DMS114 treated with DMSO at 0.1 percent for 48 hours (cell line): ENCODE measurements at regions not wholly inside any gene's neighbourhood (a gene's known extent, or its start where the extent isn't known, plus 50 kb on each side); places are given as distances from the start of the nearest gene placed in this dataset.

Experiments
- DNase-seq: peaks from one replicate; lab custom pipeline; 2025; ENCODE audit not compliant: unreplicated experiment; lab: John Stamatoyannopoulos, UW

DNA sequence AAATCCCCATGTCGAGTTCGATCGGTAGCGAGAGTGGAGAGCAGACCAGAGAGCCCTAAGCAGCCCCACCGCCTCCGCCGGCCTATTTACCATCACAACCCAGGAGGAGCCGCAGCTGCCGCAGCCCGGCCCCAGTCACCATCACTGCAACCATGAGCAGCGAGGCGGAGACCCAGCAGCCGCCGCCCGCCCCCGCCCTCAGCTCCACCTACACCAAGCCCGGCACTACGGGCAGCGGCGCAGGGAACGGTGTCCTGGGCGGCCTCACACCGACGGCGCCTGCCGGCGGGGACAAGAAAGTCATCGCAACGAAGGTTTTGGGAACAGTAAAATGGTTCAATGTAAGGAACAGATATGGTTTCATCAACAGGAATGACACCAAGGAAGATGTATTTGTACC, 89.5 kb upstream of the TPM1 start:
- DNase-seq = no peak

DNA sequence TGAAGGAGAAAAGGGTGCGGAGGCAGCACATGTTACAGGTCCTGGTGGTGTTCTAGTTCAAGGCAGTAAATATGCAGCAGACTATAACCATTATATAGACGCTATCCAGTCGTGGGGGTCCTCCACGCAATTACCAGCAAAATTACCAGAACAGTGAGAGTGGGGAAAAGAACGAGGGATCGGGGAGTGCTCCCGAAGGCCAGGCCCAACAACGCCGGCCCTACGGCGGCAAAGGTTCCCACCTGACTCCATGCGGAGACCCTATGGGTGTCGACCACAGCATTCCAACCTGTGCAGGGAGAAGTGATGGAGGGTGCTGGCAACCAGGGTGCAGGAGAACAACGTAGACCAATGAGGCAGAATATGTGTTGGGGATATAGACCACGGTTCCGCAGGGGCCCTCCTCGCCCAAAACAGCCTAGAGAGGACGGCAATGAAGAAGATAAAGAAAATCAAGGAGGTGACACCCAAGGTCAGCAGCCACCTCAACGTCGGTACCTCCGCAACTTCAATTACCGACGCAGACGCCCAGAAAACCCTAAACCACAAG, 89.0 kb upstream of the TPM1 start:
- DNase-seq = no peak

DNA sequence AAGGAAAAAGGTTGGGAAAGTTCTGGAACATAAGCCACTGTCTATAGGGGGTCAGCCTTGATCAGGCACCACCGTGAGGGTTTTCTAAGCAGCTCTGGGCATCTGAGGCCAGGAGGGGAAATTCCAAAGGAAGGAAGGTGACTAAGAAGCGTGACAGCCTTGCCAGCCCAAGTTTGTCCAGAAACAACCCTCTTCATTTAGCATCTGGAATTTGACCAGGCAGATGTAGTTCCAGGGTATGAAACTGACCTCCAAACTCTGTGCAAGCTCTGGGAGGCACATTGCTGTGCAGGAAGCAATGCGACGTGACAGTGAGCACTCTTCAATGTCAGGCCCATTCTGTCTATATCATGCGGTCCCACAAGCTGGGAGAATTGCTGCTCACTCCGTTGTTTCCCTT, 85.4 kb upstream of the TPM1 start:
- DNase-seq = no peak

DNA sequence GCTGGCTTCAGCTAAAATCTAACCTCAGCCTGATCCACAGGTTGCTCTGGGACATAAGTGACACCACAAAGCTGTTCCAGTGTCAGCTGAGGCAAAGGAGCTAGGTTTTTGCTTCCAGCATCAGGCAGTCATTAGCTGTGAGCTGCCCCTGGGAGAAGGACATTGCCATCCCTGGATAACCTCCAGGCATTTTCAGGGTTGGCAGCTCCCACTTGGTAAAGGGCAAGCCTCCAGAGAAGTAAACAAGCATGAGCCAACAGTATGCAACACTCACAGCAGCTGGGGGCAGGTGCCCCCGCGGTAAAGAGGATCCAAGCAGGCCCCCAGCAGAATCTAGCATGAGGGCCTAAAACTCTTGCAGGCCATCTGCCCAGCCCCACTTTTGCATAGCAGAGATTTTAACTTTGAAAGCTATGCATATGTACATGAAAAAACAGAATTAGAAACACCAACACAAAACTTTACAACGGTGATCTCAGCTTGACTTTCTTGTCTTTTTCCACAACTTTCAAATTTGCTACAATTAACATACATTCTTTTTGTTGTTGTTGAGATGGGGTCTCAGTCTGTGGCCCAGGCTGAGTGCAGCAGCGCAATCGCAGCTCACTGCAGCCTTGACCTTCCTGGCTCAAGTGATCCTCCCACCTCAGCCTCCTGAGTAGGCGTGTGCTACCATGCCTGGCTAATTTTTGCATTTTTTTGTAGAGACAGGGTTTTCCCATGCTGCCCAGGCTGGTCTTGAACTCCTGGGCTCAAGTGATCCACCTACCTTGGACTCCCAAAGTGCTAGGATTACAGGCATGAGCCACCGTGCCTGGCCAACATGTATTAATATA, 83.8 kb upstream of the TPM1 start:
- no peak for DNase-seq

DNA sequence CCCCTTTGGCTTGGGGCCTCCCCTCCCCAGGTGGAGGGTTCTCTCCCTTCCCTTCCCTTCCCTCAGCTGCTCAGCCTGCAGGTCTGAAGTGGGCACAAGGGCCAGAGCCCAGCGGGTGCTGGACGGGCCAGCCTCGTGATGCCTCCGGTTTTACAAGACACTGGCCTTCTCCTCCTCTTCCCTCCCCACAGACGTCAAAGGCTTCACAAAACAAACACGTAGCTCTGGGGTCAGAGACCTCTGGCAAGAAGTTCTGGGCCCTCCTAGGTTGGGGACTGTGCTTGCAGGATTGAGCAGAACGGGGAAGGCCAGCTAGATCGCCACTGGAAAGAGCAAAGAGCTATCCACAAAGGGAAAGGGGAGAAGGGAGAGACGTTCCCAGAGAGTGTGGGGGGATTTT, 81.4 kb upstream of the TPM1 start:
- no peak for DNase-seq

DNA sequence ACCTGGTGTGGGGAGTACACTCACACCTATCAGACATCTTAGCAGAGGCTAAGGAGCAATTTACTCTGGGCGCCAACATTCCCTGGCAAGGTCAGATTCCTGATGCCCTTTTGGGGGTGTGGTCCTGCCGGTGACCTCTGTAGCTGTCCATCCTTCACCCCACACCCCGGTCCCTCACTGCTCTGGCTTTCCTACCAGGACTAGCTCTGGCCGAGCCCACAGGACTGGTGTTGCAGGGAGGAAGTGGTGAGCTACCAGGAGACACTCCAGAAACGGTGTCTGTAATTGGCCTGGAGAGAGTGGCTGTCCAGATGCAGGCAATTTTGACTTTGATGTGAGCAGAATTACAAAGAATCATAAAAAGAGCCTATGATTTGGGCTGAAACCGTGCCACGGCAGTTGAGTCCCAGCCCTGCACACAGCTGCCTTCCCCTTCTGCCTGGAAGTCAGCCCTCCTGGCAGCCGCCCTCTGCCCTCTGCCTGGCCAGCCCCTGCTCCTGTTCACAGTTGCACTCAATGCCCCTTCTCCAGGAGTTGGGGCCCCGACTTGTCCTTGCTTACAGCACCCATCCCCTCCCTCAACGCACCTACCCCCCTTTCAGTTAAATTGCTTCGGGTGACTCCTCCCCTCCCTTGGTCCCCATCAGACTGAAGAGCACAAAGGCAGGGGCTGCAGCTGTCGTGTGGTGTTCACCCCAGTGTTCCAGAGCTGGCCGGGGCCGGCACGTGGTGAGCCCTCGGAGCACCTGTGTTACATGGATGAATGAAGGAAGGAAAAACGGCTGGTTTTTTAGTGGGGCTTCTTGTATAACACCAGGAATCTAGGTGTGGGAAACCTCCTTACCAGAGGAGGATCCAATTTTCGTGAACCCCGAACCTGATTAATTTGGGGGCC, 80.2 kb upstream of the TPM1 start:
- DNase-seq = no peak

DNA sequence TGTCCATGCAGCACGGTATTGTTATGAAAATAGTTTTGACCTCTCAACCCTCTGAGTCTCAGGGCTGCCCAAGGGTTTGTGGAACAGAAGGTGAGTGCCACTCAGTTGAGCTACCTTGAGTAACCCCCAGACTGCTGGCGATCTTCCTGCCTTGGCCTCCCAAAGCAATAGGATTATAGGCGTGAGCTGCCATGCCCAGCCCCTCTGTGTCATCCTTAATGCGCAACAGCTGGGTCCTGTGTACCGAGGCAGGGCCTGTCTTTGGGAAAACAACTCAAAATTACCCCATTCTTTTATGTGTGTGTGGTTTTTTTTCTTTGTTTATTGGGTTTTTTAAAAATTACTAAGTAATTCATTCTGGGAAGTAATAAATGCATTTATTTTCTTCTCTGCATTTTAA, 78.3 kb upstream of the TPM1 start:
- no peak for DNase-seq

DNA sequence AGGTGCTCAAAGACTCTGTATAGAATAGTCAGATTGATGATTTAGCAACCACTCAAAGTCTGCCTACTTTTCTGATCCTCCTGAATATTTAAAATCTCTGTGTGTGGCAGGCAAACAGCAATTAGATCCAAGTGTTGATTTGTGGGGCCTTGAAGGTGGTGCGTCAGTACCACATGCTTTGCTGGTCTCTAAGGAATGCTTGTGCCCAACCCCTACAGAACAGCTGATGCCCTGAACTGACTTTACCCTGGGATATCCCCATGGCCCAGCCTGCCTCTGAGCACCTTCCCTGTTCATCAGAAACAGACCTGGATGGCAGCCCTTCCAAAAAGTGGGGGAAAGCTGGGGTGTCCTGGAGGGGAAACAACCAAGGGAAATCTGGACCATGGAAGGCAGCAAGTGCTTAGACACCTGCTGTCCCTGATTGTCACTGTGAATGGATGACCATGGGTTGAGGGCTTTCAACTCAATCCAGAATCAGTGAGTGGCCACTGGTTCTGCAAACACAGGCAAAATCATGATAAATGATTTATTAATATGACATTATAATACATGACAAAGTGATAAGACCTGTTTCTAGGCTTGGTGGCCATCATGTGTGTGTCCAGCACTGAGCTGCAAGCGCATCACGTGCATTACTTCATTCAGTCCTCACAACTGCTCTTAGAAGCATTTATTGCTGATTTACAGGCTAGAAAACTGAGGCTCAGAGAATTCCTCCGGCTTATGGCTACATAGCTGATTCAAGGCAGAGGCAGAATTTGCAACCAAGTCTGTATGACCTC, 76.1 kb upstream of the TPM1 start:
- DNase-seq = no peak

DNA sequence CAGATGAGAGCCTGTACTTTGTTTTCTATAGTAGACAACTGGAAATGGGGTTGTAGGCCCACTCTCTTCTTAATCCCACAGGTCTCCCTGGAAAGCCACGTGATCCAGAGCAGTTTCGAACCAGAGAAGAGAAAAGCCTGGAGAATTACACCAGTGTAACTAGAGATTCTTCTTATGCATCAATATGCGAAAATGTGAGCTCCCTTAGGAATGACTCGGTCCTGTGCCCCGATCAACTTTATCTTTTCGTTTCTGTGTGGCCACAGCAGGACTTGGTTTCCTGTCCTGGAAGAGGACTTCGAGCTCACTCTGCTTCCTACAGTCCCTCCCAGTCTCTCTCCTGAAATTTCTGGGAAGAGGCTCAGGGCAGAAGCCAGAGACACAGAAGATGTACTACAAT, 73.8 kb upstream of the TPM1 start:
- no peak for DNase-seq

DNA sequence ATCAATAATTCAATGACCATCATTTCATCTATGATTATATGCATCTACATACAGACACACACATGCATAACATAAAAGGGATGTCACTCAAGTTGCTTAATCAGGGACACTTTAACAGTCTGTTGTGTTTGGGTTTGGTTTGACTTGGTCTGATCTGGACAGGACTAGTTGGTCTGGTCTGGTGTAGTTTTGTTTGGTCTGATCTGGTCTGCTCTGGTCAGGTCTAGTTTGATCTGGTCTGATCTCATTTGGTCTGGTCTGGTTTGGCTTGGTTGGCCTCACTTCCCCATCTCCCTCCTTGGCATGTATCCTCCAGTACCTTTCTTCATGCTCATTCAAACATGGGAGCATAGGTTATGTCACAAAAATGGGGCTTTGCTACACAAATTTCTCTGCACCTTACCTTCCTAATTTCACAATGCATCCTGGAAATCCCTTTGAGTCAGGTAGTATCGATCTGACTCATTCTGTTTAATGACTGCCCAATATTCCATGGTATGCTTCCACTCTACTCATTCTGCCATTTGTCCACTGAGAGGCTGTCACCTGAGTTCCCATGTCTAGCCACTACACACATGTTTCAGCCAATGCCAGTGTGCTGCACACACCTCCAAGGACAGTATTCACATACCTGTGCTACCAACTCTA, 73.0 kb upstream of the TPM1 start:
- no peak for DNase-seq

DNA sequence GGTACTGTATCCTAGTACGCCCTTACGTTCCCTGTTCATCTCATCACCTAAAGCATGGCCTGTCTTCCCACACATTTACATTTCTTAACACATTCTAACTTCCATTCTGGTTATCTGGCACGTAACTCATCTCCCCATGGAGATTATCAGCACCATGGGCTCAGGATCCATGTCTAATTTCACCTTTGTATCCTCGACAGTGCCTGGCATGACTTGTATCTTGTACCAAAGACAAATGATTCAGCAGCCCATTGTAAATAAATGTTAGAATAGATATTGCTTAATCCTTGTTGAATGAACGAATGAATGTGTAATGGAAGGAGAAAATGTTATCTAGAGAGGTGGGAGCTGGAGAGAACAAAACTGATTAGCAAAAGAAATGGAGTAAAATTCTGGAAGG, 69.7 kb upstream of the TPM1 start:
- DNase-seq = no peak

DNA sequence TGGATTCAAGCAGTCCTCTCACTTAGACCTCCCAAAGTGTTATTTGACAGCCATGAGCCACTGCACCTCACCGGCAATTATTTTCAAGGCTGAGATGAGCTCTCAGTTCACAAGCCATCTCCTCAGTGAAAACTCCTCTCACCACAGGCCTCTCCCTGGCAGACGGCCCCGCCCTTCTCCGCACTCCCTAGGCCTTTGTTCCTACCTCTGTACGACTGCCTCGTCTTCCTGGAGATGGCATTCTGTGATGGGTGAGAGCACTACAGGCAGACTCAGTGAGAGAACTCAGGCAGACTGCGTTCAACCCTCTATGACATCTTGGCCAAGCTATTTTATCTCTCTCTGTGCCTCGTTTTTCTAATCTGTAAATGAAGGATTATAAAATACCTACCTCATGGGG, 67.0 kb upstream of the TPM1 start:
- DNase-seq = no peak

DNA sequence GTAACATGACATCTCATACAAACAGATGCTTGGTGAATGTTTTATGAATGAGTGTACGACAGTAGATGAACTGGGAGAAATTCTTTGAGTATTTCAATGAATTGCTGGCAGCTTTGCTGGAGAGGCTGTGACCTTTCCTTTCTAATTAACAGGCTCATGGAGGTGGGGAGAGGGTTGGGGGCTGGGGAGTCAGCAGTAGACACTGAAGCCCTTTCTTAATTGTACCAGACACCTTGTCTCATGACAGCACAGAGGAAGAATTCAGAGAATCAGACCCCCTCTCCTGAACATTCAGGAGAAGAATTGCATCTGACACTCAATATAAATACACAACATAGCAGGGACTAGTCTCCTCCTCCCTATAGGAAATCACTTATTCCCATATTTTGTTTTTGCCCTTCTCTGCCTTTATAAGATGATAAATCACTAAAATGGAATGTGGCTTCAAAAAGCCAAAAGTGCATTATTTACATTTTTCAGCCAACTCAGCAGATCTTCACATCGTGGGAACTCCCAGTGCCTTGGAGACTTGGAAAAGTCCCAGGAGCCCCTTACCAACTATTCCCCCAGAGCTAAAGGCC, 66.2 kb upstream of the TPM1 start:
- no peak for DNase-seq

DNA sequence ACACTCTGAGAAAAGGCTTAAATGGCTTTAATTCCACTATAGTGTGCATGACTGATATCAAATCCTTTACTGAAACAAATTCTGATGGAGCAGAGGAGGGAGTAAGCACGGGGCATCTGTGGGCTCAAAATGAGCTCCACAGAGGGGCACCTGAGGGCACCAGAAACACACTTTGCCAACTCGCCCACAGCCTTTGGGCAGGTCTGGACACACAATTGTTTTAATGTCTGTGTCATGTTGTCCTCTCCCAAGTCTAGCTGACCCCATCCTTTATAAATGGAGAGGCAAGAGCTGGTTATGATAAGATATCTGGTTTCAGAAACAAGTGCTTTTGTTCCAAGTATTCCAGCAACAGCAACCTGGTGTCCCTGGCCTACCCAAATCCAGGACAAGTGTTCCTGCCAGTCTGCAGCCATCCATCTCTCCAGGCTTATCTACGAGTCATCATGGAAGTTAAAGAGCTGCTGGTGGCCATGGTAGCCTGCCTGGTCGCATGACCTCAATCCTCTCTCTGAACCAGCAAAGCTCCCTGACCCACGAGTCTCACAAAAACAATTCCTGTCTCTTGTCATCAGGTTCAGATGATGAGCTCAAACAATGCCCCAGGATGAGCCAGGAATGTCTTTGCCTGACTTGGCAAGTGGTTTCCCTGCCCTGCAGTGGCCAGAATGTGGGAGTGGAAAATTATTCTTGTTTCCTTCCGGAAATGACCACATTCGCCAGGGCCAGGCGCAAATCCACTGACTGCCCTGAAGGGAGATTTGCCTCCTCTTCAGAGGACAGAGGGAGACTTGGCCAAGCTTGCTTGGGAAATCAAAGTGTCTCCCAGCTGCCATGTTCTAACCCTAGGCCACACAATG, 64.4 kb upstream of the TPM1 start:
- DNase-seq = no peak

DNA sequence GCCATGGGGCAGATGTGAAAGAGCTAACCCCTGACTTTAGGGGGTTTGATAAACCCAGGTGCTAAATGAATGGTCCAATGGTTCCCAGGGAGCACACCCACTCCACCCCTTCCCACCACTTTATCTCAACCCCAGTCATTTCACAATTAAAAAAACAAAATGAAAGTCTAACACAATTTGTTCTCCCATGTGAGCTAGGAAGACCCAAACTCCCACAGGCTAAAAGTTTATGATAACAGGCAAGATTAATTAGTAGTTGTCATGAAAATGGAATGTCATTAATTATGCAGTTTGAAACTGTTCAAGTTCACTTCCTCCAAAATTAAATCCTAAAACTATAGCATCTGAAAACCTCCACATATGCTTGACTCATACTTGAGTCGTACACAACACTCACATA, 63.3 kb upstream of the TPM1 start:
- no peak for DNase-seq

DNA sequence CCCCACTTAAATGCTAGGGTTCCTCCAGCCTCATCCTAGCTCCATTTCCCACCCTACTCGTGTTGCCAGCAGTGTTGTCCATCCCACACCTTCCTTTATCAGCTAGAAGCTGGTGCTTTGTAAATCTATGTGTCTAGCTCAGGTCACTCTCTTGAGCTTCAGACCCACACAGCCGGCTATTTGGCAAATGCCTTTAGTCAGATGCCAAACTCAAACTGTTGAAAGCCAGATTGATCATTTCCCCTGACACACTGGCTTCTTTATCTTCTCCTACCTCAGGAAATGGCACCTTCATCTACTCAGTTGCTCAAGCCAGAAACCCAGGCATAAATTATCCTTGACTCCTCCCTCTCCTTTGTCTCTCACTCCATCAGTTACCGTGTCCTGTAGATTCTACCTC, 61.5 kb upstream of the TPM1 start:
- DNase-seq = no peak

DNA sequence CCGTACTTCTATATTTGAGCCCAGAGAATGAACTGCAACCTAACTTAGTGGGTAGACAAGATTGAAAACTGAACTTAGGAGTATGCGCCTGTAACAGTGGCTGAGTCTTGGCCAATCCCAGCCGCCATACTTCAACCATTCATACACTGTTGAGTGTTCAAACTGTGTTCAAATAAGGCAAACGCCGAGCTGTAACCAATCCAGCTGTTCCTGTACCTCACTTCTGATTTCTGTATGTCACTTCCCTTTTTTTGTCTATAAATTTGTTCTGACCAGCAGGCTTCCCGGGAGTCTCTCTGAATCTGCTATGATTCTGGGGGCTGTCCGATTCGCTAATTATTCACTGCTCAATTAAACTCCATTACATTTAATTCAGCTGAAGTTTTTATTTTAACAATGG, 58.6 kb upstream of the TPM1 start:
- no peak for DNase-seq

DNA sequence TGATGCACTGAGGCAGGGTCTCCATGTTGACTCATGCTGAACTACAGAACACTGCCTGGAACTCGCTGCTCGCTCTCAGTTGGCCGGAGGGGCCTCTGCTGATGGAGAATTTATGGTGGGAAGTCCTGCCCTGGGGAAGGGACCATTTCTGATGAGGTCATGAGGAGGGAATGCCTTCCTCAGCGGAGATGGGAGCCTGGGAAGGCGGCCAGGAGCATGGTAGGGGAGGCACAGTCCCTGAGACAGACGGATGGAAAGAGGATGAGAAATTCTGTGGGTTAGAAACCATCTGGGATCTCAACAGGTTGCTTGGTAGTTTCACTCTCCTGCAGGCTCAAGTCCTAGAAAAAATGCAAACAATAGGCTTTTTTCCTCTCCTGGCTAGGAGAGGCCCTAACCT, 56.8 kb upstream of the TPM1 start:
- DNase-seq = no peak

DNA sequence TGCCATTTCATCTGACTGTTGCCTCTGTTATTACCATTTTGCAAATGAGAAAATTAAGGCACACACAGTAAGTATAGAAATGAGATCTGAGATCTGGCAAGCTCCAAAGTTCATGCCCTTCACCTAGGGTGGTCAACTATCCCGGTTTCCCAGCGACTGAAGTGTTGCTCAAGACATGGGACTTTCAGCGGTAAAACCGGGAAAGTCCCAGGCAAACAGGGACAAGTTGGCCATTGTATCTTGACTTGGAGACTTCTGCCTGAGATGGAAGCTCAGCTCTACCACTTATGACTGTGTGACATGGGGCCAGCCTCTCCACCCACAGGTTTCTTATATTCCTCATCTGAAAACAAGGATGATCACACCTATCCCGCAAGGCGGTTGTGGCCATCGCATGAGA, 55.6 kb upstream of the TPM1 start:
- DNase-seq = no peak

DNA sequence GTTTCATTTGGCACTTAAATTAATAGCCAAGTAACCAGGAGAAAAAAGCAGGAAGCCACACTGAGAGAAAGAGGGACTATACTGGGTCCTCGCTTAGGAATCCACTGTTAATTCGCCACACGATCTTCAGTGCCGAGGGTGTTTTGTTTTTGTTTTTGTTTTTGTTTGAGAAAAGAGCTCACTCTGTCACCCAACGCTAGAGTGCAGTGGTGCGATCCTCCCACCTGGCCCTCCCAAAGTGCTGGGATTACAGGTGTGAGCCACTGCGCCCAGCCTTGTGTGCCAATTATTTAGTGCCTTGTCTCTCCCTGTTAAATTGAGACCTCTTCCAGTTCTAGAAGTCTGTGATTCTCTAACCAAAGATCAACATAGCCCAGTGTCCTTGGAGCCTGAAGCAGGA, 53.8 kb upstream of the TPM1 start:
- DNase-seq = no peak
